KMS-11 (cell line): ENCODE measurements at regions not wholly inside any gene's neighbourhood (a gene's known extent, or its start where the extent isn't known, plus 50 kb on each side); places are given as distances from the start of the nearest gene placed in this dataset.

ENCODE experiments used
- H2AFZ ChIP-seq: fragments of 200-600 bp; sonication (generic); 2 replicates; pipeline ENCODE4 v1.6.1; 2016; ENCODE audit warnings: antibody characterized with exemption, mixed run types, low read depth
- H3K27ac ChIP-seq: fragments of 200-600 bp; sonication (generic); 2 replicates; pipeline ENCODE4 v1.6.1; 2016; ENCODE audit warnings: mild to moderate bottlenecking, mixed run types
- H3K27me3 ChIP-seq: fragments of 200-600 bp; sonication (generic); 2 replicates; pipeline ENCODE4 v1.6.1; 2017; ENCODE audit warnings: mild to moderate bottlenecking, low read depth, mixed run types, moderate library complexity; ENCODE audit not compliant: insufficient read depth
- H3K36me3 ChIP-seq: fragments of 200-600 bp; sonication (generic); 2 replicates; pipeline ENCODE4 v1.6.1; 2017; ENCODE audit warnings: mild to moderate bottlenecking, mixed run types; ENCODE audit not compliant: insufficient read depth
- H3K4me1 ChIP-seq: fragments of 200-600 bp; sonication (generic); 2 replicates; pipeline ENCODE4 v1.6.1; 2016; ENCODE audit warnings: mild to moderate bottlenecking, low read depth, mixed run types; ENCODE audit not compliant: poor library complexity, severe bottlenecking
- H3K4me2 ChIP-seq: fragments of 200-600 bp; sonication (generic); 2 replicates; pipeline ENCODE4 v1.7.0; 2016; ENCODE audit warnings: mild to moderate bottlenecking, mixed run types
- H3K4me3 ChIP-seq: fragments of 200-600 bp; sonication (generic); IDR thresholded peaks from 2 replicates; pipeline ENCODE4 v1.6.1; 2017; ENCODE audit warnings: low read depth, low read length, mixed read lengths; ENCODE audit not compliant: insufficient read depth
- H3K79me2 ChIP-seq: fragments of 200-600 bp; sonication (generic); 2 replicates; pipeline ENCODE4 v1.6.1; 2016; ENCODE audit warnings: low read depth, mixed run types; ENCODE audit not compliant: insufficient read depth
- H3K9ac ChIP-seq: fragments of 200-600 bp; sonication (generic); 2 replicates; pipeline ENCODE4 v1.6.1; 2016; ENCODE audit warnings: mild to moderate bottlenecking, mixed run types
- H4K20me1 ChIP-seq: fragments of 200-600 bp; sonication (generic); 2 replicates; pipeline ENCODE4 v1.6.1; 2016; ENCODE audit warnings: mild to moderate bottlenecking, mixed run types; ENCODE audit not compliant: insufficient read depth
- TF ChIP-seq, protein P1 (sequence below): fragments of 200-600 bp; sonication (generic); conservative IDR thresholded peaks from 2 replicates; pipeline ENCODE4 v1.6.1; 2017; ENCODE audit warnings: low read depth, mild to moderate bottlenecking, antibody characterized with exemption, low read length, moderate library complexity, mixed read lengths

DNA sequence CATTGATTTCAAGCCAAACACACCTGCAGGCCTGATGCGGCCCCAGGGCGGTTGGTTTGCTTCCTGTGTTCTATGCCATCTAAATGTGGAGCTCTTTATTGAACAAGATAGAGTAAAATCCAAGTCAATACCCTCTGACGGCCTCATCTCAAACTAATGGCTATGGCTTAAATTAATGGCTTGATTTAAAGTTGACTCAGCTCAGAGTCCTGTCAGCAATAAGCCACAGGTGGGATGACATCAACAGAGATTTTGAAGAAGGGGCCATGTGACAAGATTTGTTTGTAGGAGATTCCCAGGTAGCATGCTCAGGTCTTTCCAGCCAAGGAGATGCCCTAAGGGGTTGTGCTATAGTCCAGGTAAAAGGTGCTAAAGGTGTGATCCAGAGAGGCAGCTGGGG, 66.7 kb upstream of the ZNF32 start:
- TF ChIP-seq, protein P1, sequence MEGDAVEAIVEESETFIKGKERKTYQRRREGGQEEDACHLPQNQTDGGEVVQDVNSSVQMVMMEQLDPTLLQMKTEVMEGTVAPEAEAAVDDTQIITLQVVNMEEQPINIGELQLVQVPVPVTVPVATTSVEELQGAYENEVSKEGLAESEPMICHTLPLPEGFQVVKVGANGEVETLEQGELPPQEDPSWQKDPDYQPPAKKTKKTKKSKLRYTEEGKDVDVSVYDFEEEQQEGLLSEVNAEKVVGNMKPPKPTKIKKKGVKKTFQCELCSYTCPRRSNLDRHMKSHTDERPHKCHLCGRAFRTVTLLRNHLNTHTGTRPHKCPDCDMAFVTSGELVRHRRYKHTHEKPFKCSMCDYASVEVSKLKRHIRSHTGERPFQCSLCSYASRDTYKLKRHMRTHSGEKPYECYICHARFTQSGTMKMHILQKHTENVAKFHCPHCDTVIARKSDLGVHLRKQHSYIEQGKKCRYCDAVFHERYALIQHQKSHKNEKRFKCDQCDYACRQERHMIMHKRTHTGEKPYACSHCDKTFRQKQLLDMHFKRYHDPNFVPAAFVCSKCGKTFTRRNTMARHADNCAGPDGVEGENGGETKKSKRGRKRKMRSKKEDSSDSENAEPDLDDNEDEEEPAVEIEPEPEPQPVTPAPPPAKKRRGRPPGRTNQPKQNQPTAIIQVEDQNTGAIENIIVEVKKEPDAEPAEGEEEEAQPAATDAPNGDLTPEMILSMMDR = no peak
- H3K27ac ChIP-seq = no peak overlapping the region
- no peak overlapping the region for H2AFZ ChIP-seq
- no peaks in the 10 kb centered on the region for H3K27me3 ChIP-seq
- no peaks in the 10 kb centered on the region for H3K36me3 ChIP-seq
- no peak overlapping the region for H3K9ac ChIP-seq
- H3K4me2 ChIP-seq = no peak overlapping the region
- no peaks in the 10 kb centered on the region for H4K20me1 ChIP-seq
- no peak overlapping the region for H3K4me3 ChIP-seq
- no peaks in the 10 kb centered on the region for H3K4me1 ChIP-seq
- no peaks in the 10 kb centered on the region for H3K79me2 ChIP-seq

DNA sequence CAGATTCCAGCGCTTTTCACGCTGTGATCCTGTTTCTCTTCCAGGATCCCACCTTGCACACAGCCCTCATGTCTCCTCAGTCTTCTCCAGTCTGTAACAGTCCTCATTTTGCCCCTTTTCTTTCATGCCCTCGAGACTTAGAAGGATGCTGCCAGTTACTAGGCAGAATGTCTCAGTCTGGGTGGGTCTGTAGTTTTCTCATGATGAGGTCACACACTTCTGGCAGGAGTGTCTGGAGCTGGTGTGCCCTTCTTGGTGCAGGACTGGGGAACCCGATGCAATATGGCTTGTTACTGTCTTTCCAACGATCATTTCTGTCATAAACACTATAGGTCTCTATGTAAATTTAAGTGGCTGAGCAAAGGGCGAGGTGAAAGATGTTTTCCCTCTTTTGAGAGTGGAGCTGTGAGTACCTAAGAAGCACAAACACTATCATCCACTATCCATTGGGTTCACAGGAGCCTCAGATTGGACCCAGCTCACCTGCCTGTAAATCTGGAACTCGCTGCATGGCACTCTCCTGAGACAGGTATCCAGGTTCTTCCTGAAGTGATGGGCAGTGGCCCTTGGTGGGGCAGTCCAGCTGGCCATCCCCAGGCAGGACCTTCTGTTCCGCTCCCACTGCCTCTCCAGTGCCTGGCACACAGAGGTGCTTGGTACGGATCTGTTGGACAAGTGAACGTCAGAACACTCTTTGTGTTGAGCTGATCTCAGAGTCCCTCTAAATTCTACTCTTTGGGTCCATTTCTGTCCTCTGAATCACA, 64.3 kb upstream of the ZNF32 start:
- H3K27me3 ChIP-seq = no peaks in the 10 kb centered on the region
- H4K20me1 ChIP-seq = no peaks in the 10 kb centered on the region
- H3K9ac ChIP-seq = no peak overlapping the region
- no peaks in the 10 kb centered on the region for H3K79me2 ChIP-seq
- H3K36me3 ChIP-seq = no peaks in the 10 kb centered on the region
- no peak overlapping the region for H3K4me2 ChIP-seq
- H3K27ac ChIP-seq = no peak overlapping the region
- no peak overlapping the region for H2AFZ ChIP-seq
- no peaks in the 10 kb centered on the region for H3K4me1 ChIP-seq
- H3K4me3 ChIP-seq = no peak overlapping the region
- TF ChIP-seq, protein P1 = no peak

DNA sequence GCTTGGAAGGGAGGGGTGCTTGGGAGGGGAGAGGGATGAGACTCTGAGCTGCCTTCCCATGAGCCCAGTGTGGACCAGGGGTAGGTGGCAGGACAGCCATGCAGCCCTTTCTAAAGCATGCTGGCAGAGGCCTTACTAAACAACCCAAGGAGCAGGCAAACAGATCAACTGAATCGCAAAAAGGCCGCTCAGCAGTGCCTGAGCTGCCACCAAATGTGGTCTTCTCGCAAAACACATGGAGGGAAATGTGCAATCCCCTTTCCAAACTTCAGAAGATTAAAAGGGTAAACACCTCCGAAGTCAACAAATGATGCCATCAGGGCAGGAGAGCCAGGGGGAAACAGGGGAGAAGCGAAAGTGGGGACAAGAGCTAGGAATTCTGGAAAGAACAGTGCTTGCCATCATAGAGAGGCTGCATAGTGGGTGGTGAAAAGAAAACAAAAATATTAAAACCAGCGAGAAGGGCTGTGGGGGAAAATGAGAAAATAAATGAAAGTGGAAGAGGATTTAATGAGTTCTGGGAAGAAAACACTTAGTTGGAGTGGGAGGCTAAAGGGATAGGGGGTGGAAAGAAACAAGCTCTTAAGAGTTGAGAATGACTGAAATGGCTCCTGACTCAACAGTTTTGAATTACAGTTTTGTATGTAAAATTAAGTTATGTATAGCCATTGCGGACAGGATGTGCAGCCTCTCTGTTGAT, 62.2 kb upstream of the ZNF32 start:
- TF ChIP-seq, protein P1 = no peak
- H3K9ac ChIP-seq = no peak overlapping the region

GRCh38 chr10:43708262-43708661, 59.6 kb upstream of the ZNF32 start:
- Histone ChIP-seq H2AFZ (no peak overlapping the region), H4K20me1 (no peaks in the 10 kb centered on the region)

More for the DNA sequence above, 62.2 kb upstream of the ZNF32 start:
- H3K4me3 ChIP-seq = no peak overlapping the region
- no peaks in the 10 kb centered on the region for H3K4me1 ChIP-seq
- no peaks in the 10 kb centered on the region for H4K20me1 ChIP-seq
- H2AFZ ChIP-seq = no peak overlapping the region
- H3K27ac ChIP-seq = no peak overlapping the region
- no peak overlapping the region for H3K4me2 ChIP-seq
- H3K27me3 ChIP-seq = no peaks in the 10 kb centered on the region
- no peaks in the 10 kb centered on the region for H3K36me3 ChIP-seq
- H3K79me2 ChIP-seq = no peaks in the 10 kb centered on the region

More at GRCh38 chr10:43708262-43708661, 59.6 kb upstream of the ZNF32 start:
- TF ChIP-seq, protein P1 = no peak
- Histone ChIP-seq H3K9ac (no peak overlapping the region), H3K4me1 (no peaks in the 10 kb centered on the region), H3K4me2 (no peak overlapping the region), H3K79me2 (no peaks in the 10 kb centered on the region), H3K4me3 (no peak overlapping the region), H3K27me3 (no peaks in the 10 kb centered on the region), H3K36me3 (no peaks in the 10 kb centered on the region), H3K27ac (no peak overlapping the region)
